ENCODE measurements at regions not wholly inside any gene's neighbourhood (a gene's known extent, or its start where the extent isn't known, plus 50 kb on each side); places are given as distances from the start of the nearest gene placed in this dataset.

GRCh38 chr1:55338448-55338820 is 123.3 kb upstream of the USP24 start:
- no peak for DNase-seq (ENCODE audit: low read depth)

GRCh38 chr1:55337801-55338447 is 122.8 kb upstream of the USP24 start:
- peak; percentile 70 for DNase-seq (ENCODE audit: low read depth)

- DNase-seq (ENCODE audit: low read depth), result no peak
Measured at GRCh38 chr1:55334797-55335196, 119.6 kb upstream of the USP24 start.

GRCh38 chr1:55334160-55334559 is 119.0 kb upstream of the USP24 start:
- DNase-seq (ENCODE audit: low read depth), result no peak

- no peak for DNase-seq (ENCODE audit: low read depth)
Measured at GRCh38 chr1:55333461-55333860, 118.3 kb upstream of the USP24 start.

- no peak for DNase-seq (ENCODE audit: low read depth)
Measured at GRCh38 chr1:55331351-55331750, 116.2 kb upstream of the USP24 start.

GRCh38 chr1:55329808-55330432 is 114.8 kb upstream of the USP24 start:
- no peak for DNase-seq (ENCODE audit: low read depth)

GRCh38 chr1:55329091-55329490 is 113.9 kb upstream of the USP24 start:
- no peak for DNase-seq (ENCODE audit: low read depth)

GRCh38 chr1:55326496-55327243 is 111.5 kb upstream of the USP24 start:
- no peak for DNase-seq (ENCODE audit: low read depth)

GRCh38 chr1:55323760-55324159 is 108.6 kb upstream of the USP24 start:
- no peak for DNase-seq (ENCODE audit: low read depth)

GRCh38 chr1:55322842-55323241 is 107.7 kb upstream of the USP24 start:
- DNase-seq (ENCODE audit: low read depth), result no peak

- no peak for DNase-seq (ENCODE audit: low read depth)
Measured at GRCh38 chr1:55321942-55322341, 106.8 kb upstream of the USP24 start.

- no peak for DNase-seq (ENCODE audit: low read depth)
Measured at GRCh38 chr1:55320891-55321290, 105.7 kb upstream of the USP24 start.

- DNase-seq (ENCODE audit: low read depth), result no peak
Measured at GRCh38 chr1:55318116-55318817, 103.1 kb upstream of the USP24 start.

- DNase-seq (ENCODE audit: low read depth), result no peak
Measured at GRCh38 chr1:55317673-55318072, 102.5 kb upstream of the USP24 start.

- DNase-seq (ENCODE audit: low read depth), result no peak
Measured at GRCh38 chr1:55316947-55317662, 101.9 kb upstream of the USP24 start.

GRCh38 chr1:55316502-55316901 is 101.3 kb upstream of the USP24 start:
- DNase-seq (ENCODE audit: low read depth), result no peak

GRCh38 chr1:55315552-55315951 is 100.4 kb upstream of the USP24 start:
- DNase-seq (ENCODE audit: low read depth), result no peak

GRCh38 chr1:55314740-55315139 is 99.6 kb upstream of the USP24 start:
- DNase-seq (ENCODE audit: low read depth), result no peak

- DNase-seq (ENCODE audit: low read depth), result no peak
Measured at GRCh38 chr1:55313903-55314302, 98.7 kb upstream of the USP24 start.

- no peak for DNase-seq (ENCODE audit: low read depth)
Measured at GRCh38 chr1:55311979-55312378, 96.8 kb upstream of the USP24 start.

GRCh38 chr1:55311057-55311641 is 96.0 kb upstream of the USP24 start:
- no peak for DNase-seq (ENCODE audit: low read depth)

All from renal cortical epithelial cell (primary cell).